Endothelial cell of umbilical vein (primary cell): ENCODE measurements at regions not wholly inside any gene's neighbourhood (a gene's known extent, or its start where the extent isn't known, plus 50 kb on each side); places are given as distances from the start of the nearest gene placed in this dataset.

Experiments
- BruUV-seq: library from RNA; stranded (reverse); fragments of 400-500 nt; replicated peaks from 2 replicates; lab custom pipeline; 2021; lab: Mats Ljungman, UMichigan
- CTCF ChIA-PET: fragments of 300-600, 350-600 bp; sonication (Branson Sonifier 250); formaldehyde crosslinking; loops from one replicate; lab custom pipeline; 2021; ENCODE audit warnings: antibody characterized with exemption, inconsistent platforms; lab: Charles Lee
- POLR2A ChIA-PET: fragments of 300-600, 350-600 bp; sonication (Branson Sonifier 250); formaldehyde crosslinking; loops from one replicate; lab custom pipeline; 2021; ENCODE audit warnings: antibody characterized with exemption, inconsistent platforms; lab: Charles Lee
- DNase-seq: peaks from one replicate; pipeline ENCODE4 v3.0.0-alpha.2; 2011; ENCODE audit warnings: low read depth, low spot score
- FAIRE-seq: peaks from 2 replicates; lab custom pipeline; 2011; peaks lifted over from hg19 to GRCh38; lab: Jason Lieb, UNC
- H2AFZ ChIP-seq: 2 replicates; pipeline ENCODE4 v1.6.0; 2012; ENCODE audit warnings: low read depth, low read length, control low read depth, inconsistent platforms
- H3K27ac ChIP-seq: 2 replicates; pipeline ENCODE4 v1.5.1; 2011; ENCODE audit warnings: low read depth, mild to moderate bottlenecking, control low read depth, low read length, moderate library complexity; ENCODE audit not compliant: insufficient read depth
- H3K27me3 ChIP-seq, 2 experiments: 2 replicates each; pipeline versions ENCODE4 v1.6.0 to v1.6.1; 2011; ENCODE audit warnings: low read length in 2 of 2, mixed read lengths in 1 of 2; ENCODE audit not compliant: control insufficient read depth in 2 of 2, insufficient read depth in 2 of 2
- H3K36me3 ChIP-seq, 2 experiments: 2 replicates in 1 of 2; 3 replicates in 1 of 2; pipeline ENCODE4 v1.5.1; 2011; ENCODE audit warnings: low read length in 2 of 2, mild to moderate bottlenecking in 1 of 2, moderate library complexity in 1 of 2; ENCODE audit not compliant: control insufficient read depth in 2 of 2, insufficient read depth in 2 of 2; ENCODE audit errors: extremely low read depth in 1 of 2
- H3K4me1 ChIP-seq: 3 replicates; pipeline ENCODE4 v1.5.1; 2011; ENCODE audit warnings: mild to moderate bottlenecking, low read length; ENCODE audit not compliant: control insufficient read depth, insufficient read depth; ENCODE audit errors: extremely low read depth
- H3K4me2 ChIP-seq: 2 replicates; pipeline ENCODE4 v1.6.1; 2011; ENCODE audit warnings: low read length, control low read depth, mixed read lengths; ENCODE audit not compliant: insufficient read depth
- H3K4me3 ChIP-seq, 3 experiments: fragments of 200-600 bp in 1 of 3; sonication (generic), shearing (Covaris generic) in 1 of 3; replicated peaks in 1 of 3; 2 replicates each; pipeline ENCODE4 v1.5.1; 2011 to 2016; ENCODE audit warnings: control low read depth in 3 of 3, low read length in 3 of 3, mild to moderate bottlenecking in 2 of 3, inconsistent platforms in 1 of 3, low read depth in 1 of 3, moderate library complexity in 1 of 3; ENCODE audit not compliant: insufficient read depth in 1 of 3
- H3K79me2 ChIP-seq: 2 replicates; pipeline ENCODE4 v1.6.0; 2012; ENCODE audit warnings: low read length, inconsistent platforms; ENCODE audit not compliant: control insufficient read depth, insufficient read depth
- H3K9ac ChIP-seq: replicated peaks from 2 replicates; pipeline ENCODE3; 2011; ENCODE audit warnings: low read length, control low read depth; ENCODE audit not compliant: insufficient read depth; ENCODE audit errors: extremely low read depth
- H3K9me1 ChIP-seq: replicated peaks from 3 replicates; pipeline ENCODE4 v1.6.0; 2011; ENCODE audit warnings: mild to moderate bottlenecking, low read length; ENCODE audit not compliant: control insufficient read depth, insufficient read depth; ENCODE audit errors: extremely low read depth
- H3K9me3 ChIP-seq: replicated peaks from 2 replicates; pipeline ENCODE4 v1.5.1; 2012; ENCODE audit warnings: low read length, inconsistent platforms; ENCODE audit not compliant: control insufficient read depth, insufficient read depth
- H4K20me1 ChIP-seq: replicated peaks from 2 replicates; pipeline ENCODE3; 2011; ENCODE audit warnings: mild to moderate bottlenecking, low read length; ENCODE audit not compliant: control insufficient read depth, insufficient read depth; ENCODE audit errors: extremely low read depth
- EZH2 ChIP-seq: IDR thresholded peaks from 2 replicates; pipeline ENCODE4 v1.6.1; 2012; ENCODE audit warnings: borderline replicate concordance, low read depth, mild to moderate bottlenecking, moderate library complexity, low read length, inconsistent platforms; ENCODE audit not compliant: severe bottlenecking
- GATA2 ChIP-seq: IDR thresholded peaks from 2 replicates; pipeline ENCODE4 v1.7.0; 2011; ENCODE audit warnings: low read depth, mild to moderate bottlenecking, moderate library complexity, mixed read lengths, low read length; ENCODE audit not compliant: insufficient read length, insufficient read depth
- JUN ChIP-seq: IDR thresholded peaks from 2 replicates; pipeline ENCODE4 v1.6.1; 2011; ENCODE audit warnings: borderline replicate concordance, low read depth; ENCODE audit not compliant: insufficient read length, insufficient read depth
- POLR2A ChIP-seq: IDR thresholded peaks from 2 replicates; pipeline ENCODE4 v1.6.1; 2012; ENCODE audit warnings: low read depth, mild to moderate bottlenecking, control low read depth, low read length
- dilution Hi-C: fragments of 300-500 bp; cut with MboI; formaldehyde crosslinking; loops from one replicate; pipeline ENCODE4 v1.15.0; 2019; ENCODE audit warnings: low sequenced_read_pairs; ENCODE audit not compliant: extremely low pct_ligation_motif_present
- intact Hi-C: fragments of 100-400 bp; cut with micrococcal nuclease; formaldehyde crosslinking; loops from one replicate; pipeline ENCODE4 v1.10.0; 2022
- TF ChIP-seq, protein P1 (sequence below), 2 donors: IDR thresholded peaks; 1 replicate in 1 of 2; 2 replicates in 1 of 2; pipeline ENCODE4 v1.5.1; 2011; ENCODE audit warnings: low read length in 2 of 2, mild to moderate bottlenecking in 2 of 2, moderate library complexity in 2 of 2, control low read depth in 1 of 2, inconsistent platforms in 1 of 2, low read depth in 1 of 2; ENCODE audit not compliant: insufficient read depth in 1 of 2; ENCODE audit errors: extremely low read depth in 1 of 2

GRCh38 chr15:47294765-47295259 is 422.5 kb upstream of the SEMA6D start:
- TF ChIP-seq GATA2: no peak
- no peak for TF ChIP-seq EZH2
- TF ChIP-seq, protein P1, sequence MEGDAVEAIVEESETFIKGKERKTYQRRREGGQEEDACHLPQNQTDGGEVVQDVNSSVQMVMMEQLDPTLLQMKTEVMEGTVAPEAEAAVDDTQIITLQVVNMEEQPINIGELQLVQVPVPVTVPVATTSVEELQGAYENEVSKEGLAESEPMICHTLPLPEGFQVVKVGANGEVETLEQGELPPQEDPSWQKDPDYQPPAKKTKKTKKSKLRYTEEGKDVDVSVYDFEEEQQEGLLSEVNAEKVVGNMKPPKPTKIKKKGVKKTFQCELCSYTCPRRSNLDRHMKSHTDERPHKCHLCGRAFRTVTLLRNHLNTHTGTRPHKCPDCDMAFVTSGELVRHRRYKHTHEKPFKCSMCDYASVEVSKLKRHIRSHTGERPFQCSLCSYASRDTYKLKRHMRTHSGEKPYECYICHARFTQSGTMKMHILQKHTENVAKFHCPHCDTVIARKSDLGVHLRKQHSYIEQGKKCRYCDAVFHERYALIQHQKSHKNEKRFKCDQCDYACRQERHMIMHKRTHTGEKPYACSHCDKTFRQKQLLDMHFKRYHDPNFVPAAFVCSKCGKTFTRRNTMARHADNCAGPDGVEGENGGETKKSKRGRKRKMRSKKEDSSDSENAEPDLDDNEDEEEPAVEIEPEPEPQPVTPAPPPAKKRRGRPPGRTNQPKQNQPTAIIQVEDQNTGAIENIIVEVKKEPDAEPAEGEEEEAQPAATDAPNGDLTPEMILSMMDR (IDR thresholded peaks at IDR 0.05; ENCODE audit: extremely low read depth in 1 of 2, insufficient read depth in 1 of 2, low read depth in 1 of 2, low read length in 2 of 2): no peak
- TF ChIP-seq POLR2A: no peak
- no peaks in the 10 kb centered on the region for H3K27me3 ChIP-seq
- DNase-seq (no peak), FAIRE-seq (no peak)
- intact Hi-C loops: no loop called here
- H3K9me1 ChIP-seq: no peaks in the 10 kb centered on the region
- no peak overlapping the region for H3K27ac ChIP-seq
- ChIA-PET CTCF (interaction anchor here (1.5 kb wide), 1 partner anchor 16 kb away, joined by 5 read pairs; no protein-coding TSS in a partner anchor), POLR2A (no interaction called here)
- no peaks in the 10 kb centered on the region for H4K20me1 ChIP-seq
- no peaks in the 10 kb centered on the region for H3K9me3 ChIP-seq
- H3K4me3 ChIP-seq: no peak overlapping the region
- H3K36me3 ChIP-seq: no peaks in the 10 kb centered on the region
- H3K4me2 ChIP-seq: no peak overlapping the region
- dilution Hi-C loops: no loop called here
- no peaks in the 10 kb centered on the region for H3K79me2 ChIP-seq
- no peak overlapping the region for H3K9ac ChIP-seq
- BruUV-seq: no TSS peak
- no peaks in the 10 kb centered on the region for H3K4me1 ChIP-seq
- H2AFZ ChIP-seq: no peak overlapping the region

DNA sequence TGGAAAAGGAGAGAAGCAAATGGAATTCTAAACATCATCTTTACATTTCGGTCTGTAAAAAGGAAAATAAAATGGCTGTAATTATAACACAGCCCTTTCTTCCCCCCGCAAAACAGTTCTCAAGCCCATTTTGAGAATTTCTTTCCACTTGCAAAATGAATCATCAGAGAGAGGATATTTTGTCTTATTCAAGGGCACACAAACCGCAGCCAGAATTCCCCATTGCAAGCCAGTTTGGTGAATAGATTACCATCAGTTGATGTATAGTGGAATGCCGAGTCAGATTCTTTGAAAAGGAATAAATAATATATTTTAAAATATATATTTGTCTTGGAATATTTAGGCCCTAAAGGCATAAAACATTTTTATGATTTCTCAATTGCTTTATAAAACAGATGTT is 420.4 kb upstream of the SEMA6D start:
- H3K9ac ChIP-seq: no peak overlapping the region
- no peak for TF ChIP-seq JUN
- no peaks in the 10 kb centered on the region for H3K27me3 ChIP-seq
- no peaks in the 10 kb centered on the region for H3K9me1 ChIP-seq
- H4K20me1 ChIP-seq: no peaks in the 10 kb centered on the region
- H3K4me1 ChIP-seq: no peaks in the 10 kb centered on the region
- POLR2A ChIA-PET: no interaction called here
- no peak overlapping the region for H2AFZ ChIP-seq
- no peaks in the 10 kb centered on the region for H3K36me3 ChIP-seq
- H3K4me2 ChIP-seq: no peak overlapping the region
- H3K79me2 ChIP-seq: no peaks in the 10 kb centered on the region
- dilution Hi-C loops (no loop called here), intact Hi-C loops (no loop called here)
- CTCF ChIA-PET: no interaction called here
- H3K9me3 ChIP-seq: no peaks in the 10 kb centered on the region
- no TSS peak for BruUV-seq
- no peak overlapping the region for H3K27ac ChIP-seq
- no peak overlapping the region for H3K4me3 ChIP-seq
- DNase-seq (no peak), FAIRE-seq (no peak)
